HUES64 (cell line): ENCODE measurements at regions not wholly inside any gene's neighbourhood (a gene's known extent, or its start where the extent isn't known, plus 50 kb on each side); places are given as distances from the start of the nearest gene placed in this dataset.

Source experiments
- H3K27ac ChIP-seq: 2 replicates; pipeline ENCODE4 v1.7.0; 2013; ENCODE audit warnings: low read depth, low read length, inconsistent platforms
- H3K27me3 ChIP-seq: 2 replicates; pipeline ENCODE4 v1.6.1; 2013; ENCODE audit warnings: mild to moderate bottlenecking, low read length; ENCODE audit not compliant: insufficient read depth
- H3K36me3 ChIP-seq: 2 replicates; pipeline ENCODE4 v1.6.1; 2013; ENCODE audit warnings: mild to moderate bottlenecking, low read length; ENCODE audit not compliant: insufficient read depth
- H3K4me1 ChIP-seq: 2 replicates; pipeline ENCODE4 v1.6.1; 2013; ENCODE audit warnings: mild to moderate bottlenecking, low read length, moderate library complexity; ENCODE audit not compliant: insufficient read depth
- H3K4me3 ChIP-seq: 2 replicates; pipeline ENCODE4 v1.5.1; 2013; ENCODE audit warnings: mild to moderate bottlenecking, low read length, moderate library complexity
- H3K9ac ChIP-seq: 2 replicates; pipeline ENCODE4 v1.6.1; 2013; ENCODE audit warnings: mild to moderate bottlenecking, low read depth, low read length
- H3K9me3 ChIP-seq: 2 replicates; pipeline ENCODE4 v1.6.1; 2013; ENCODE audit warnings: low read depth, low read length; ENCODE audit not compliant: insufficient read depth
- WGBS: fragments of 150-250, 120-280 bp; methylation state at CpG from one replicate; pipeline ENCODE4 v1.1.7; 2013; ENCODE audit warnings: missing lambda C conversion rate; 5-methylcytosine and 5-hydroxymethylcytosine counted together

GRCh38 chr3:110806924-110807323, 264.7 kb upstream of the NECTIN3 start:
- Histone ChIP-seq H3K36me3 (no peaks in the 10 kb centered on the region), H3K9me3 (no peaks in the 10 kb centered on the region), H3K4me3 (no peak overlapping the region), H3K4me1 (no peaks in the 10 kb centered on the region), H3K27me3 (no peaks in the 10 kb centered on the region), H3K9ac (no peak overlapping the region), H3K27ac (no peak overlapping the region)

- Histone ChIP-seq H3K4me1 (no peaks in the 10 kb centered on the region; the same call in 1 of the 2 replicates), H3K27ac (no peak overlapping the region), H3K9ac (no peak overlapping the region), H3K27me3 (no peaks in the 10 kb centered on the region), H3K4me3 (no peak overlapping the region), H3K9me3 (no peaks in the 10 kb centered on the region), H3K36me3 (no peaks in the 10 kb centered on the region)
- 0% methylated on average over 1 of the region's 2 CpGs for WGBS
Observed at GRCh38 chr3:110808630-110809029, 263.0 kb upstream of the NECTIN3 start.

- Histone ChIP-seq H3K36me3 (no peaks in the 10 kb centered on the region), H3K9ac (no peak overlapping the region), H3K4me3 (no peak overlapping the region), H3K9me3 (no peaks in the 10 kb centered on the region), H3K27me3 (no peaks in the 10 kb centered on the region), H3K4me1 (no peaks in the 10 kb centered on the region; the same call in 1 of the 2 replicates), H3K27ac (no peak overlapping the region)
- WGBS, result 88% methylated on average over 1 of the region's 1 CpG
Observed at GRCh38 chr3:110810356-110810755, 261.3 kb upstream of the NECTIN3 start.

- H3K4me1 ChIP-seq, result no peaks in the 10 kb centered on the region; the same call in 1 of the 2 replicates
- H3K9me3 ChIP-seq, result no peaks in the 10 kb centered on the region
- no peak overlapping the region for H3K4me3 ChIP-seq
- H3K36me3 ChIP-seq, result no peaks in the 10 kb centered on the region
- H3K27me3 ChIP-seq, result no peaks in the 10 kb centered on the region
- no peak overlapping the region for H3K27ac ChIP-seq
- no peak overlapping the region for H3K9ac ChIP-seq
Observed at GRCh38 chr3:110811050-110811449, 260.6 kb upstream of the NECTIN3 start.

- H3K27ac ChIP-seq, result no peak overlapping the region
- no peak overlapping the region for H3K9ac ChIP-seq
- no peaks in the 10 kb centered on the region for H3K9me3 ChIP-seq
- H3K36me3 ChIP-seq, result no peaks in the 10 kb centered on the region
- WGBS, result 100% methylated on average over 1 of the region's 2 CpGs
- no peaks in the 10 kb centered on the region; the same call in 1 of the 2 replicates for H3K4me1 ChIP-seq
- no peaks in the 10 kb centered on the region for H3K27me3 ChIP-seq
- H3K4me3 ChIP-seq, result no peak overlapping the region
Observed at GRCh38 chr3:110813541-110813940, 258.1 kb upstream of the NECTIN3 start.

- H3K9me3 ChIP-seq, result no peaks in the 10 kb centered on the region
- 93% methylated on average over 5 of the region's 5 CpGs for WGBS
- no peaks in the 10 kb centered on the region for H3K36me3 ChIP-seq
- no peak overlapping the region; the same call in 1 of the 2 replicates for H3K27ac ChIP-seq
- no peak overlapping the region for H3K9ac ChIP-seq
- no peak overlapping the region for H3K4me3 ChIP-seq
- no peaks in the 10 kb centered on the region; the same call in 1 of the 2 replicates for H3K4me1 ChIP-seq
- H3K27me3 ChIP-seq, result no peaks in the 10 kb centered on the region
Observed at GRCh38 chr3:110814170-110815007, 257.2 kb upstream of the NECTIN3 start.

- H3K4me1 ChIP-seq, result no peaks in the 10 kb centered on the region; the same call in 1 of the 2 replicates
- H3K9ac ChIP-seq, result no peak overlapping the region
- H3K27ac ChIP-seq, result no peak overlapping the region
- H3K27me3 ChIP-seq, result no peaks in the 10 kb centered on the region
- no peaks in the 10 kb centered on the region for H3K9me3 ChIP-seq
- no peak overlapping the region for H3K4me3 ChIP-seq
- no peaks in the 10 kb centered on the region for H3K36me3 ChIP-seq
- 97% methylated on average over 1 of the region's 1 CpG for WGBS
Observed at GRCh38 chr3:110815008-110815583, 256.5 kb upstream of the NECTIN3 start.

- Histone ChIP-seq H3K4me3 (no peak overlapping the region), H3K4me1 (no peaks in the 10 kb centered on the region; the same call in 1 of the 2 replicates), H3K36me3 (no peaks in the 10 kb centered on the region), H3K9me3 (no peaks in the 10 kb centered on the region), H3K27me3 (no peaks in the 10 kb centered on the region), H3K9ac (no peak overlapping the region), H3K27ac (no peak overlapping the region)
- WGBS, result 100% methylated on average over 1 of the region's 1 CpG
Observed at GRCh38 chr3:110816008-110816407, 255.6 kb upstream of the NECTIN3 start.

- Histone ChIP-seq H3K9me3 (no peaks in the 10 kb centered on the region), H3K9ac (no peak overlapping the region), H3K36me3 (no peaks in the 10 kb centered on the region), H3K27me3 (no peaks in the 10 kb centered on the region), H3K4me3 (no peak overlapping the region), H3K27ac (no peak overlapping the region), H3K4me1 (no peaks in the 10 kb centered on the region)
- WGBS, result 100% methylated on average over 1 of the region's 1 CpG
Observed at GRCh38 chr3:110821586-110821985, 250.0 kb upstream of the NECTIN3 start.

- no peak overlapping the region for H3K9ac ChIP-seq
- H3K36me3 ChIP-seq, result no peaks in the 10 kb centered on the region
- no peaks in the 10 kb centered on the region for H3K9me3 ChIP-seq
- H3K27ac ChIP-seq, result no peak overlapping the region
- no peaks in the 10 kb centered on the region for H3K4me1 ChIP-seq
- no peak overlapping the region for H3K4me3 ChIP-seq
- 96% methylated on average over 1 of the region's 2 CpGs for WGBS
- H3K27me3 ChIP-seq, result no peaks in the 10 kb centered on the region
Observed at GRCh38 chr3:110822971-110823370, 248.6 kb upstream of the NECTIN3 start.

- peaks cover 5% of the 10 kb centered on the region; the same call in 1 of the 2 replicates for H3K9me3 ChIP-seq
- no peak overlapping the region for H3K4me3 ChIP-seq
- no peak overlapping the region for H3K9ac ChIP-seq
- no peaks in the 10 kb centered on the region for H3K36me3 ChIP-seq
- H3K27ac ChIP-seq, result no peak overlapping the region
- no peaks in the 10 kb centered on the region for H3K27me3 ChIP-seq
- no peaks in the 10 kb centered on the region for H3K4me1 ChIP-seq
- whole genome bisulfite sequencing, result 67% methylated on average over 3 of the region's 3 CpGs
Observed at GRCh38 chr3:110846971-110847370, 224.6 kb upstream of the NECTIN3 start.
